HCT116 (cell line): ENCODE measurements at regions not wholly inside any gene's neighbourhood (a gene's known extent, or its start where the extent isn't known, plus 50 kb on each side); places are given as distances from the start of the nearest gene placed in this dataset.

Experiments used
- ATAC-seq: fragments of 200-7000 bp; cut with Tn5 transposase; 2 replicates; pipeline ENCODE4 v1.9.1; 2020; ENCODE audit warnings: mild to moderate bottlenecking, moderate library complexity
- BruUV-seq: library from RNA; stranded (reverse); fragments of 400-500 nt; replicated peaks from 2 replicates; lab custom pipeline; 2021; lab: Mats Ljungman, UMichigan
- CTCF ChIA-PET: fragments of 300-600 bp; sonication (Branson Sonifier 250); formaldehyde crosslinking; loops from one replicate; lab custom pipeline; 2021; ENCODE audit warnings: antibody characterized with exemption; lab: Charles Lee
- POLR2A ChIA-PET: fragments of 300-600, 350-600 bp; sonication (Branson Sonifier 250); formaldehyde crosslinking; loops from one replicate; lab custom pipeline; 2021; ENCODE audit warnings: antibody characterized with exemption; lab: Charles Lee
- RAD21 ChIA-PET, 2 experiments: fragments of 300-600 bp; sonication (Branson Sonifier 250); formaldehyde crosslinking; loops; one replicate each; lab custom pipeline; 2023; ENCODE audit warnings: low total read pairs in 2 of 2; ENCODE audit not compliant: uncharacterized antibody in 2 of 2, unreplicated experiment in 2 of 2, low non-redundant PET in 1 of 2; lab: Charles Lee
- DNase-seq: peaks from one replicate; pipeline ENCODE4 v3.0.0-alpha.2; 2010; ENCODE audit warnings: low read depth, low spot score
- H2AFZ ChIP-seq: fragments of 200-600 bp; shearing (Covaris generic), sonication (generic); 2 replicates; pipeline ENCODE4 v1.6.1; 2017; ENCODE audit warnings: low read depth, mixed run types, mixed read lengths, antibody characterized with exemption, low read length; ENCODE audit not compliant: poor library complexity, severe bottlenecking
- H3K27ac ChIP-seq: 2 replicates; pipeline ENCODE4 v1.5.1; 2012; ENCODE audit warnings: low read depth, low read length
- H3K27me3 ChIP-seq: fragments of 200-600 bp; sonication (generic); 2 replicates; pipeline ENCODE4 v1.6.1; 2016; ENCODE audit warnings: mixed run types, low read length, mixed read lengths; ENCODE audit not compliant: insufficient read depth
- H3K36me3 ChIP-seq, 2 experiments: fragments of 200-500 bp in 1 of 2; fragments of 200-600 bp in 1 of 2; sonication (Bioruptor generic) in 1 of 2; sonication (generic) in 1 of 2; 2 replicates each; pipeline versions ENCODE4 v1.5.1 to v1.6.1; 2014 to 2016; ENCODE audit warnings: low read length in 2 of 2, inconsistent platforms in 1 of 2, mixed read lengths in 1 of 2, mixed run types in 1 of 2; ENCODE audit not compliant: insufficient read depth in 2 of 2, control insufficient read depth in 1 of 2
- H3K4me1 ChIP-seq, 2 experiments: fragments of 200-600 bp in 1 of 2; sonication (generic) in 1 of 2; 2 replicates each; pipeline versions ENCODE4 v1.5.1 to v1.6.1; 2012 to 2017; ENCODE audit warnings: low read length in 2 of 2, inconsistent platforms in 1 of 2, mild to moderate bottlenecking in 1 of 2, mixed read lengths in 1 of 2, mixed run types in 1 of 2, moderate library complexity in 1 of 2; ENCODE audit not compliant: insufficient read depth in 2 of 2, control insufficient read depth in 1 of 2
- H3K4me2 ChIP-seq: fragments of 200-600 bp; sonication (generic); 2 replicates; pipeline ENCODE4 v1.6.1; 2017; ENCODE audit warnings: mixed run types, low read length, mixed read lengths
- H3K4me3 ChIP-seq, 2 experiments: fragments of 200-600 bp in 1 of 2; sonication (generic) in 1 of 2; replicated peaks in 1 of 2; 2 replicates each; pipeline ENCODE4 v1.5.1; 2011 to 2016; ENCODE audit warnings: low read length in 2 of 2, control low read depth in 1 of 2, low read depth in 1 of 2, mild to moderate bottlenecking in 1 of 2, mixed read lengths in 1 of 2, mixed run types in 1 of 2
- H3K79me2 ChIP-seq: fragments of 200-600 bp; sonication (generic); 2 replicates; pipeline ENCODE4 v1.6.1; 2017; ENCODE audit warnings: mild to moderate bottlenecking, mixed run types, low read length, moderate library complexity, mixed read lengths; ENCODE audit not compliant: insufficient read depth
- H3K9ac ChIP-seq: fragments of 200-600 bp; sonication (generic); 2 replicates; pipeline ENCODE4 v1.6.1; 2016; ENCODE audit warnings: low read length, mixed read lengths
- H3K9me2 ChIP-seq: fragments of 200-600 bp; sonication (generic), shearing (Covaris generic); 2 replicates; pipeline ENCODE4 v1.6.1; 2017; ENCODE audit warnings: mixed run types, mild to moderate bottlenecking, moderate library complexity; ENCODE audit not compliant: insufficient read depth
- H3K9me3 ChIP-seq, 2 experiments: fragments of 200-500 bp in 1 of 2; fragments of 200-600 bp in 1 of 2; sonication (Bioruptor generic) in 1 of 2; sonication (generic) in 1 of 2; 2 replicates each; pipeline ENCODE4 v1.6.1; 2014 to 2017; ENCODE audit warnings: low read length in 2 of 2, mixed read lengths in 2 of 2, inconsistent platforms in 1 of 2, low read depth in 1 of 2, mild to moderate bottlenecking in 1 of 2, mixed run types in 1 of 2, moderate library complexity in 1 of 2; ENCODE audit not compliant: control insufficient read depth in 1 of 2, insufficient read depth in 1 of 2
- H4K20me1 ChIP-seq: fragments of 200-600 bp; sonication (generic), shearing (Covaris generic); 2 replicates; pipeline ENCODE4 v1.6.1; 2017; ENCODE audit warnings: mixed run types, mild to moderate bottlenecking, moderate library complexity; ENCODE audit not compliant: insufficient read depth
- CEBPB ChIP-seq: IDR thresholded peaks from 2 replicates; pipeline ENCODE4 v1.6.1; 2012; ENCODE audit warnings: low read depth
- EGR1 ChIP-seq: IDR thresholded peaks from 2 replicates; pipeline ENCODE4 v1.6.1; 2012; ENCODE audit warnings: low read depth
- ELF1 ChIP-seq: IDR thresholded peaks from 2 replicates; pipeline ENCODE4 v1.6.1; 2012; ENCODE audit warnings: low read depth, borderline replicate concordance
- JUND ChIP-seq: IDR thresholded peaks from 2 replicates; pipeline ENCODE4 v1.6.1; 2012
- REST ChIP-seq: IDR thresholded peaks from 2 replicates; pipeline ENCODE4 v1.6.1; 2012; ENCODE audit warnings: low read depth
- TCF7L2 ChIP-seq: IDR thresholded peaks from 2 replicates; pipeline ENCODE4 v1.7.0; 2011; ENCODE audit warnings: borderline replicate concordance, inconsistent platforms; ENCODE audit not compliant: insufficient read depth, insufficient read length; ENCODE audit errors: extremely low read depth
- ZBTB33 ChIP-seq: IDR thresholded peaks from 2 replicates; pipeline ENCODE4 v1.6.1; 2011; ENCODE audit warnings: mild to moderate bottlenecking, low read length, moderate library complexity; ENCODE audit not compliant: insufficient replicate concordance; ENCODE audit errors: extremely low read depth
- ZFX ChIP-seq: fragments of 450-650 bp; IDR thresholded peaks from 2 replicates; pipeline ENCODE4 v1.6.1; 2017
- intact Hi-C: fragments of 100-400 bp; cut with micrococcal nuclease; formaldehyde crosslinking; loops from 2 replicates; pipeline ENCODE4 v1.10.0; 2022

GRCh38 chr5:44446399-44446798 is 57.2 kb upstream of the FGF10 start:
- H3K4me3 ChIP-seq = no peak overlapping the region
- H3K4me1 ChIP-seq = no peaks in the 10 kb centered on the region
- ATAC-seq (no peak), DNase-seq (no peak)
- H3K9me2 ChIP-seq = no peaks in the 10 kb centered on the region
- no peak overlapping the region for H3K27ac ChIP-seq
- ChIA-PET CTCF (interaction anchor here (0.7 kb wide), 1 partner anchor 815 kb away, joined by 3 read pairs; no protein-coding TSS in a partner anchor), POLR2A (no interaction called here), RAD21 (no interaction called here)
- no peaks in the 10 kb centered on the region for H3K79me2 ChIP-seq
- H3K4me2 ChIP-seq = no peak overlapping the region
- no peak overlapping the region for H3K9ac ChIP-seq
- no peak for TF ChIP-seq ZBTB33
- no peak for TF ChIP-seq EGR1
- TF ChIP-seq JUND = no peak
- TF ChIP-seq TCF7L2 = no peak
- TF ChIP-seq ZFX = no peak
- no peak for TF ChIP-seq CEBPB
- no peak for TF ChIP-seq REST
- no peak for TF ChIP-seq ELF1
- no TSS peak for BruUV-seq
- no peaks in the 10 kb centered on the region for H3K36me3 ChIP-seq
- H3K9me3 ChIP-seq = no peaks in the 10 kb centered on the region
- no peaks in the 10 kb centered on the region for H4K20me1 ChIP-seq
- H2AFZ ChIP-seq = no peak overlapping the region
- intact Hi-C loops = no loop called here
- H3K27me3 ChIP-seq = no peaks in the 10 kb centered on the region
